ENCODE measurements at regions not wholly inside any gene's neighbourhood (a gene's known extent, or its start where the extent isn't known, plus 50 kb on each side); places are given as distances from the start of the nearest gene placed in this dataset.

GRCh38 chr16:35452471-35452870 lies 1993.1 kb downstream of the TP53TG3F start:
- H3K4me3 ChIP-seq (ENCODE audit: low read length) = no peak overlapping the region
- no peak for TF ChIP-seq CTCF (IDR thresholded peaks at IDR 0.05; ENCODE audit: insufficient read depth, low read depth, low read length, missing control alignments)
- DNase-seq (ENCODE audit: low read depth) = no peak

- H3K4me3 ChIP-seq (ENCODE audit: low read length) = no peak overlapping the region
- no peak for DNase-seq (ENCODE audit: low read depth)
- TF ChIP-seq CTCF (IDR thresholded peaks at IDR 0.05; ENCODE audit: insufficient read depth, low read depth, low read length, missing control alignments) = no peak
Observed at GRCh38 chr16:35463358-35463757, 2003.9 kb downstream of the TP53TG3F start.

- no peak for DNase-seq (ENCODE audit: low read depth)
- no peak for TF ChIP-seq CTCF (IDR thresholded peaks at IDR 0.05; ENCODE audit: insufficient read depth, low read depth, low read length, missing control alignments)
- H3K4me3 ChIP-seq (ENCODE audit: low read length) = no peak overlapping the region
Observed at GRCh38 chr16:35480361-35480760, 2020.9 kb downstream of the TP53TG3F start.

GRCh38 chr16:35480988-35481387 lies 2021.6 kb downstream of the TP53TG3F start:
- TF ChIP-seq CTCF (IDR thresholded peaks at IDR 0.05; ENCODE audit: insufficient read depth, low read depth, low read length, missing control alignments) = no peak
- no peak overlapping the region for H3K4me3 ChIP-seq (ENCODE audit: low read length)
- DNase-seq (ENCODE audit: low read depth) = no peak

GRCh38 chr16:35485915-35486314 lies 2026.5 kb downstream of the TP53TG3F start:
- no peak for TF ChIP-seq CTCF (IDR thresholded peaks at IDR 0.05; ENCODE audit: insufficient read depth, low read depth, low read length, missing control alignments)
- H3K4me3 ChIP-seq (ENCODE audit: low read length) = no peak overlapping the region
- no peak for DNase-seq (ENCODE audit: low read depth)

GRCh38 chr16:35492225-35492624 lies 2032.8 kb downstream of the TP53TG3F start:
- DNase-seq (ENCODE audit: low read depth) = no peak
- H3K4me3 ChIP-seq (ENCODE audit: low read length) = no peak overlapping the region
- TF ChIP-seq CTCF (IDR thresholded peaks at IDR 0.05; ENCODE audit: insufficient read depth, low read depth, low read length, missing control alignments) = no peak

- no peak for TF ChIP-seq CTCF (IDR thresholded peaks at IDR 0.05; ENCODE audit: insufficient read depth, low read depth, low read length, missing control alignments)
- no peak for DNase-seq (ENCODE audit: low read depth)
- H3K4me3 ChIP-seq (ENCODE audit: low read length) = no peak overlapping the region
Observed at GRCh38 chr16:35497399-35497798, 2038.0 kb downstream of the TP53TG3F start.
